Fibroblast of lung (primary cell): ENCODE measurements at regions not wholly inside any gene's neighbourhood (a gene's known extent, or its start where the extent isn't known, plus 50 kb on each side); places are given as distances from the start of the nearest gene placed in this dataset.
A peak's percentile ranks its signal among the peaks of the same experiment; 100 is the strongest.

Source experiments
- DNase-seq, 2 donors: peaks; one replicate each; pipeline versions ENCODE4 v3.0.0 to v3.0.0-alpha.2; 2010; ENCODE audit warnings: low read depth in 2 of 2
- H2AFZ ChIP-seq: 2 replicates; pipeline ENCODE4 v1.5.1; 2012; ENCODE audit warnings: low read length, control low read depth, inconsistent platforms
- H3K27ac ChIP-seq: 2 replicates; pipeline ENCODE4 v1.5.1; 2011; ENCODE audit warnings: low read length, control low read depth; ENCODE audit not compliant: insufficient read depth
- H3K27me3 ChIP-seq: 2 replicates; pipeline ENCODE4 v1.5.1; 2011; ENCODE audit warnings: mild to moderate bottlenecking, low read length; ENCODE audit not compliant: control insufficient read depth, insufficient read depth
- H3K36me3 ChIP-seq: 2 replicates; pipeline ENCODE4 v1.5.1; 2011; ENCODE audit warnings: low read length; ENCODE audit not compliant: control insufficient read depth, insufficient read depth
- H3K4me1 ChIP-seq: 2 replicates; pipeline ENCODE4 v1.5.1; 2011; ENCODE audit warnings: low read length; ENCODE audit not compliant: control insufficient read depth, insufficient read depth; ENCODE audit errors: extremely low read depth
- H3K4me2 ChIP-seq: 2 replicates; pipeline ENCODE4 v1.5.1; 2011; ENCODE audit warnings: low read length, control low read depth; ENCODE audit not compliant: insufficient read depth; ENCODE audit errors: extremely low read depth
- H3K4me3 ChIP-seq, 4 experiments: fragments of 200-600 bp in 1 of 4; sonication (generic) in 1 of 4; replicated peaks in 1 of 4; 2 replicates each; pipeline ENCODE4 v1.5.1; 2011 to 2016; ENCODE audit warnings: low read length in 4 of 4, low read depth in 3 of 4, mild to moderate bottlenecking in 3 of 4, control low read depth in 2 of 4, inconsistent platforms in 1 of 4, mixed read lengths in 1 of 4; ENCODE audit not compliant: insufficient read depth in 1 of 4; ENCODE audit errors: control extremely low read depth in 1 of 4
- H3K79me2 ChIP-seq: 2 replicates; pipeline ENCODE4 v1.5.1; 2012; ENCODE audit warnings: mild to moderate bottlenecking, low read length, inconsistent platforms; ENCODE audit not compliant: control insufficient read depth, insufficient read depth
- H3K9ac ChIP-seq: 2 replicates; pipeline ENCODE4 v1.5.1; 2011; ENCODE audit warnings: mild to moderate bottlenecking, low read length, control low read depth; ENCODE audit not compliant: insufficient read depth
- H3K9me3 ChIP-seq: 2 replicates; pipeline ENCODE4 v1.5.1; 2012; ENCODE audit warnings: low read depth, low read length; ENCODE audit not compliant: control insufficient read depth, insufficient read depth
- H4K20me1 ChIP-seq: 2 replicates; pipeline ENCODE4 v1.5.1; 2011; ENCODE audit warnings: low read length; ENCODE audit not compliant: control insufficient read depth, insufficient read depth; ENCODE audit errors: extremely low read depth
- CTCF ChIP-seq, 2 donors: IDR thresholded peaks in 1 of 2; conservative IDR thresholded peaks in 1 of 2; 1 replicate in 1 of 2; 2 replicates in 1 of 2; pipeline ENCODE4 v1.5.1; 2011 to 2012; ENCODE audit warnings: low read length in 2 of 2, control low read depth in 1 of 2, inconsistent platforms in 1 of 2, low read depth in 1 of 2, mild to moderate bottlenecking in 1 of 2
- EZH2 ChIP-seq: IDR thresholded peaks from 2 replicates; pipeline ENCODE4 v1.5.1; 2012; ENCODE audit warnings: low read length, control low read depth, mild to moderate bottlenecking; ENCODE audit errors: missing control alignments

- no peak for TF ChIP-seq EZH2
- TF ChIP-seq CTCF (conservative IDR thresholded peaks at IDR 0.05 in 1 of 2, IDR thresholded peaks at IDR 0.05 in 1 of 2; ENCODE audit: low read depth in 1 of 2, low read length in 2 of 2) = no peak
- Histone ChIP-seq H3K4me2 (no peak overlapping the region), H3K9me3 (no peaks in the 10 kb centered on the region), H3K4me3 (no peak overlapping the region), H2AFZ (no peak overlapping the region), H4K20me1 (no peaks in the 10 kb centered on the region), H3K27me3 (no peaks in the 10 kb centered on the region), H3K9ac (no peak overlapping the region), H3K27ac (no peak overlapping the region), H3K79me2 (no peaks in the 10 kb centered on the region), H3K36me3 (no peaks in the 10 kb centered on the region), H3K4me1 (no peaks in the 10 kb centered on the region)
- DNase-seq = peak in 1 of 2 donors; percentile 76
Observed at GRCh38 chr1:96513136-96513535, 208.4 kb upstream of the PTBP2 start.

GRCh38 chr1:96515430-96515829, 206.2 kb upstream of the PTBP2 start:
- H3K27me3 ChIP-seq = no peaks in the 10 kb centered on the region
- H3K9me3 ChIP-seq = no peaks in the 10 kb centered on the region
- H4K20me1 ChIP-seq = no peaks in the 10 kb centered on the region
- H3K36me3 ChIP-seq = no peaks in the 10 kb centered on the region
- peaks cover 2% of the 10 kb centered on the region for H3K4me1 ChIP-seq
- no peaks in the 10 kb centered on the region for H3K79me2 ChIP-seq
- H3K4me2 ChIP-seq = no peak overlapping the region
- no peak overlapping the region for H3K9ac ChIP-seq
- H2AFZ ChIP-seq = no peak overlapping the region
- no peak for TF ChIP-seq EZH2
- no peak for TF ChIP-seq CTCF (conservative IDR thresholded peaks at IDR 0.05 in 1 of 2, IDR thresholded peaks at IDR 0.05 in 1 of 2; ENCODE audit: low read depth in 1 of 2, low read length in 2 of 2)
- no peak overlapping the region for H3K4me3 ChIP-seq
- no peak overlapping the region for H3K27ac ChIP-seq
- no peak for DNase-seq

GRCh38 chr1:96515925-96516324, 205.7 kb upstream of the PTBP2 start:
- no peak for TF ChIP-seq EZH2
- H2AFZ ChIP-seq = no peak overlapping the region
- no peaks in the 10 kb centered on the region for H4K20me1 ChIP-seq
- no peaks in the 10 kb centered on the region for H3K79me2 ChIP-seq
- H3K36me3 ChIP-seq = no peaks in the 10 kb centered on the region
- H3K9ac ChIP-seq = no peak overlapping the region
- peaks cover 3% of the 10 kb centered on the region for H3K4me1 ChIP-seq
- H3K4me3 ChIP-seq = no peak overlapping the region
- no peak for DNase-seq
- no peaks in the 10 kb centered on the region for H3K9me3 ChIP-seq
- H3K27ac ChIP-seq = no peak overlapping the region
- no peaks in the 10 kb centered on the region for H3K27me3 ChIP-seq
- no peak overlapping the region for H3K4me2 ChIP-seq
